HG02840 (cell line): ENCODE measurements at regions not wholly inside any gene's neighbourhood (a gene's known extent, or its start where the extent isn't known, plus 50 kb on each side); places are given as distances from the start of the nearest gene placed in this dataset.

Experiments used
- ATAC-seq: cut with Tn5 transposase; IDR thresholded peaks from one replicate; pipeline ENCODE4 v1.9.1; 2021; ENCODE audit warnings: mild to moderate bottlenecking, moderate library complexity, moderate number of reproducible peaks; ENCODE audit not compliant: unreplicated experiment, low FRiP score

DNA sequence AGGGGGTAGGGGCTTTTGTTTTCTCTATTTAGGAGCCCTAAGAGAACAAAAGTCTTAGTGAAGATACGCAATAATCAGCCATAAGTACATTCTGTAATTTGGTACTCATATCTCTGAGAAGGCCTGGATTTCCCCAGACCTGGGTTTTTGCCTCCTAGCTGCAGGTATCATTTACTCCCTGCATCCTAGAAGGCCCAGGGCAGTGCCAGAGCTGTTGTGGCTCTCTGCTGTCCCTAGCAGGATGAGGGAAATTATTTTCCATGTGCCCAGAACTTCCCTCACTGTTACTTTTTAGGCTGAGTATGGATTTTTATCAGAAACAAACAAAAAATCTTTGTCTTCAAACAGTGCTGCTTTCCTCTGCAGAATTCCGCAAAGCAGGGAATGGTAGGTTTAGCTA lies 192.5 kb upstream of the SYT1 start:
- no peak for ATAC-seq

DNA sequence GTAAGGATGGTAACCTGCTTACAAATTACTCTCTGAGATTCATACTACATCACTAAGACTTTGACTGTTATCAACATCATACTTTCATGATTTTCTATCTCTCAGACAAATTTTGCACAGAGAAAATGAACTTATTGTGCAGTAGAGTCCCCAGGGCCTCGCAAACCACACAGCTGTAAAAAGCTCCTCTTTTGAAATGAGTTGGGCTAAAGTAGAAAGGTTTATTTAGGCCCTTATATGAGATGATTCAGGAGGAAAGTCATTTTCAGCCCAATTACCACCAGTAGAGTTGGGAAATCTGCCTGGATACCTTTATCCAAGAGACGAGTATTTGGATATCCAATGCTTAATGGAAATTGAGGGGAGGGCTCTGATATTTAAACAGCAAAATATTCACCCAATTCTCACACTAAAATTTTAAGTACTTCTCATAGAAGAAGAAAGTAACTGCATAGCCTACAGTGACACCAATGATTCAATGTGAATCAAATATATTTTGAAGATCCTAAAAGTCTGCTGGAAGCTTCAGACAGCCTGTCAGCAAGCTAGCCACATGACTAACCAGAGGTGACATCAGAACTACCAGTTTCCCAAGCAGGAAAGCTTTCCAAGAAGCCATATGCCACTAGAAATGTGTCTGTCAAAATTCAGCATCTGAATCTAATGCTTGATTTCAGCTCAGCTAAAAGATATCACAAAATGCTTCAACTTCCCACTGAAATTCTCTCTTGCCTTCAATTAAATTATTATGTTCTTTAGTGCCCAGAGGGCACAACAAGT lies 190.1 kb upstream of the SYT1 start:
- ATAC-seq: no peak

DNA sequence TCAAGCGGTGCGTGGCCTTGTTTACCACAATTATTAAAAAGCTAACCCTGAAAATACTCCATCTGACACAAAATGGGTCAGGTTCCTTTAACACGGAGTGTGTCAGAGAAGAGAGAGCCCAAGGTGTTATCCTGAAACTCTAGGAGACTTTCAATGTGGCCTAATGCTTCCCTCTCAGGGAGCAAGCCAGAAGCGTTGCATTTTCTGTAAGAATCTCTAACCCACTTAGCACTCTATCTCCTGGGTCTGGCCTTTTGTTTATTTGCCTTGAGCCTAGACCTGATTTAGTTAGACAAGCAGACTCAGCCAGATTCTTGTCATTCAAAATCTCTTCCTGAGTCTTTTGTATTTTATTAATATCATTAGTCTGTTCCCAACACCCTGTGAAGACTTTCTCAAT lies 184.0 kb upstream of the SYT1 start:
- no peak for ATAC-seq

DNA sequence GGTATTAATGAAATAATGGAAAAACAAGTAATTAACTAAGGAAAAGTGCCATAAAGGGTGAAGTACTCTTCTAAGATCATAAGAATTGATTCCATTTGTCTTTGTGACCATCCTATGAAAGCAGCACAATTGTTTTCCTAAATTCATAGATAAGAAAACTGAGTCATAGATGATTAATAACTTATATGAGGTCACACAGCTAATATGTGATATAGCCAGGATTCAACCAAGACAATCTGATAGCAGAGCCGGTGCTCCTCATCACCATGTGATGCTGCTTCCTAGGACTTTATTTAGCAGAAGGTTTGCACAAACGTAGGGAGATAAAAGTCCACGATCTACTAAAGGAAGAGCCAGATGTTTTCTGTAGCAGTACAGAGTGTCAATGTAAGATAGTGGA lies 181.5 kb upstream of the SYT1 start:
- no peak for ATAC-seq

DNA sequence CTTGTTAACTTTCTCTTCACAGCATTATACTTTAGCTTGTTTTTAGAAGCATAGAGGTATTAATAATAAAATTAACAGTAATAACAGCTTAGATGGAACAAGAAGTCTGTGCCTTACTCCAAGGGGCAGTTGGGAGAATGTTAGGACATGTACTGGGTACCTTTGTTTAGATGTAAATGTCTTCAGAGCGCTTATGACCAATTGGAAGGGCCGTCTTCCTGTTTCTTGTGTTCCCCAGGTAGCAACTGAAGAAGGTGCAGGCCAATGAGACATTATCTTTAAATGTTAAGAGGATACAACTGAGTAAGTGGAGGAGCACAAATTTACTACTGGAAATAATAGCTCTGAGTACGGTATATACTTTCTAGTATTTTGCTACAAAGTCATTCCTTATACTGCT lies 180.9 kb upstream of the SYT1 start:
- no peak for ATAC-seq

DNA sequence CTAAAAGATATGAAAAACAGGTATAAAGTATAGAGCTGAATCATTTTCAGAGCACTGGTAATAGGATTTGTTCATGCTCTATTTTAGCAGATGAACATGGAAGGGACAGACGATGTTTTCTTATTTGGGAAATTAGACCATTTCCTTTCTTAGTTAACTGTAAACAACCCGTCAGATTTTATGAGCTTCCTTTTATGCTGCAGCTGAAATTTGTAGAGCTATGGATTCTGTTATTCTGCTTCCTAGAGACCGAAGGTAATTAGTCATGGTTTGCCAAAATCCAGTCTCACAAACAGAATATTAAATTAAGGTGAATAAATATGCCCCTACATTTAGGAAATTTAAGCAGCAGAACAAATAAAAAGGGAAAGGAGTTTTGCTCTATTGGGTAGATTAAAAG lies 180.2 kb upstream of the SYT1 start:
- ATAC-seq: no peak

DNA sequence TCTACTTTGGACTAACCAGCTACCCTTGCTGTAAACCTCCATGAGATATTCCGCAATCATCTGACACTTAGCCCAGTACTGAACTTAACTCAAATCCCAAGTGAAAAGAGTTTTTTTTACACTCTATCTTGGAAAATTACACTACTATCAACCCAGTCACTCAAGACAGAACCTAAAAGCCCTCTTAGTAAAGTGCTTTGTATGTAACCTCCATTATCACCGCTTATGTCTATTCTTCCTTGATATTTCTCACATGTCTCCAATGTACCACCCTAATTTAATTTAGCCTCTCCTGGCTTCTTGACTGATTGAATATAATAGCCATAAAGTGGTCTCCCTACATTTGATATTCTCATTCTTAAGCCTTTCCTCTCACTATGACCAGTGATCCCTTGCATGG lies 168.8 kb upstream of the SYT1 start:
- no peak for ATAC-seq

DNA sequence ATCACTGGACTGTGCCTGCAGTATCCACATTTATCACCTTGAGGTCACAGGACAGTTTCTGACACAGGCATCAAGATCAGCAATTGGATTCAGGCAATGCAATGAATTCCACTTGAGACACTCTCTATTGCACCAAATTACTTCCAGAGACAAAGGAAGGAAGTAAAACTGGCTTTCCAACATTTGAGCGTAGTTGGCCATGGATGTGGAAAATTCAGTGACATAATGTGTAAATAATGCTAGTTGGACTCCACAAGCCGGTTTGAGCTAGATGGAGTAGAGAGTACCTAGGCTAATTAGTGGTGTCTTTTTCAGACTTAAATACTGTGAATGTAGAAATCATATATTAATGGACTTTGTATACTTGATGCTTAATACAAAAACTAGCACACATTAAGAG lies 168.3 kb upstream of the SYT1 start:
- ATAC-seq: no peak

DNA sequence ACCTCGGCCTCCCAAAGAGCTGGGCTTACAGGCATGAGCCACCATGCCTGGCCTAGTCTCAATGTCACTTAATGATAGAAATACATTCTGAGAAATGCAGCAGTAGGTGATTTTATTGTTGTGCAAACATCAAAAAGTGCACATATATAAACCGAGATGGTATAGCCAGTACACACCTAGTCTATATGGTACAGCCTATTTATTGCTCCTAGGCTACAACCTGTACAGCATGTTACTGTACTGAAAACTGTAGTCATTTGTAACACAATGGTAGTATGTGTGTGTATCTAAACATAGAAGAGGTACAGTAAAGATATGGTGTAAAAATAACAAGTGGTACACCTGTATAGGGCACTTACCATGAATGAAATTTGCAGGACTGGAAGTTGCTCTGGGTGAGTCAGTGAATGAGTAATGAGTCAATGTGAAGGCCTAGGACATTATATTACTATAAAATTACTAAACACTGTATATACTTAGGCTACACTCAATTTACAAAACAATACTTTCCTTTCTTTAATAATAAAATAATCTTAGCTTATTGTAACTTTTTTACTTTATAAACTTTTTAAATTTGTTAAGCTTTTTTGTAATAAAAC lies 166.7 kb upstream of the SYT1 start:
- no peak for ATAC-seq

DNA sequence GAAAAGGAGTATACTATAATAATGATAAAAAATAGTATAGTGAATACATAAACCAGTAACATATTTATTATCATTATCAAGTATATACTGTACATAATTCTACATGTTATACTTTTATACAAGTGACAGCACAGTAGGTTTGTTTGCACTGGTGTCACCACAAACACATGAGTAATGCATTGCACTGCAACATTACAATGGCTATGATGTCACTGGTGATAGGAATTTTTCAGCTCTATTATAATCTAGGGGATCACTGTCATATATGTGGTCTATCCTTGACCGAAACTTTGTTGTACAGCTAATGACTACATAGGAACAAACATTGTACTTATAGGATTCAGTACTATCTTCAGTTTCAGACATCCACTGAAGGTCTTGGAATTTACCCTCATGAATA lies 165.8 kb upstream of the SYT1 start:
- no peak for ATAC-seq

DNA sequence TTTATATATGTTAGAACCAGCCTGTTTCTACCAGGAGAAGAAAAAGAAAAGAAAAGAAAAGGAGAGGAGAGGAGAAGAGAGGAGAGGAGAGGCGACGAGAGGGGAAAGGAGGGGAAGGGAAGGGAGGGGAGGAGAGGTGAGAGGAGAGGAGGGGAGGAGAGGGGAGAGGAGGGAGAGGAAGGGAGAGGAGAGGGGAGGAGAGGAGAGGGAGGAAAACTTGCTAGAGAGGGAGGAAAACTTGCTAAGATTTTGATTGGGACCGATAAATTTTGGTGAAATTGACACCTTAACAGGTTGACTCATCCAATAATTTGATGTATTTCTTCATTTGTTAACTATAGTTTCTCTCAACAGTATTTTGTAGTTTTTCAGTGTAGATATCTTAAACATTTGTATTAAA lies 164.0 kb upstream of the SYT1 start:
- no peak for ATAC-seq

DNA sequence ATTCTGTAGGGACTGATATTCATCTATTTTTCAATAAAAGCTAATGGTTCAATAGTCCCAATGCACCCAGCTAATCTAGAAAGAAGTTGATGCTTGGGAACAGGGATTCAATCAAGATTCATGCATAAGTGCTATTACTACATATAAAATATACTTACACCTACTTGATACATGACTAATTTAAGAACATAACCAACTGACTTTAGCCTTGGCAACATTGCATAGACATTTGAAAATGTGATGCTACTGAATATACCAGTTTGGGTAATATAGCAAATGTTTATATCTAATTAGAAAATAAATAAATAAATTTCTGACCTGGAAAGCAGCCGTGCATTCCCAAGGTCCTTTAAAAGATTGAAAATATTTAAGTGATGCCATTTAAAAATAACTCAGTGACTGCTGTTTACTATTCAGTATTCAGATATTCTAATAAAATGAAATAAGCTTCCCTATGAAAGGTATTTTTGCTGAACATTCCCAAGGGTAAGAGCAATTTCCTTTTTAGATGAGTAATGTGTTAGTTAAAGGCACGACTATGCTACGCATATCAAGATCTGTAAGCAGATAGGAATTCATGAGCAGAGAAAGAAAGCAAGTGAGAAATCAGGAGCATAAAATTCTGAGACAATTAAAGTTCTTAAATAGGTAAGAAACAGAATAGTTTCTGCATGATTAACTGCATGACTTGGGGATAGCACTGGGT lies 160.6 kb upstream of the SYT1 start:
- ATAC-seq: no peak

DNA sequence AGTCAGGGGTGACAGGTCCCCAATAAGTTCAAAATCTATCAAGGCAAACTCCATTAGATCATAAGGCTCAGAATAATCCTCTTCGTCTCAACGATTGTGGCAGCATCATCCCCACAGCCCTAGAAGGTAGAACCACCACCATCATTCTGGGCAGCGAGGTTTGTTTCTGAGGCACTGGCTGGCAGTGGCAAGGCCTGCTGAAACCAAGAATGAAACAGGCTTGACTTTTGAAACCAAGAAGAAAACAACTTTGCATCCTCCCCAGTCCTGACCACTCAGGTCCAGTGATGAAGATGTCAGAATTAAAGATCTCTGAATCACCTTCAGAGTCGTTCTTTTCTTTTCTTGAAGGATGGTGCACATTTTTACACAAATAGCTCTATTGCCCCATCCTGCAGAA lies 152.6 kb upstream of the SYT1 start:
- ATAC-seq: no peak

DNA sequence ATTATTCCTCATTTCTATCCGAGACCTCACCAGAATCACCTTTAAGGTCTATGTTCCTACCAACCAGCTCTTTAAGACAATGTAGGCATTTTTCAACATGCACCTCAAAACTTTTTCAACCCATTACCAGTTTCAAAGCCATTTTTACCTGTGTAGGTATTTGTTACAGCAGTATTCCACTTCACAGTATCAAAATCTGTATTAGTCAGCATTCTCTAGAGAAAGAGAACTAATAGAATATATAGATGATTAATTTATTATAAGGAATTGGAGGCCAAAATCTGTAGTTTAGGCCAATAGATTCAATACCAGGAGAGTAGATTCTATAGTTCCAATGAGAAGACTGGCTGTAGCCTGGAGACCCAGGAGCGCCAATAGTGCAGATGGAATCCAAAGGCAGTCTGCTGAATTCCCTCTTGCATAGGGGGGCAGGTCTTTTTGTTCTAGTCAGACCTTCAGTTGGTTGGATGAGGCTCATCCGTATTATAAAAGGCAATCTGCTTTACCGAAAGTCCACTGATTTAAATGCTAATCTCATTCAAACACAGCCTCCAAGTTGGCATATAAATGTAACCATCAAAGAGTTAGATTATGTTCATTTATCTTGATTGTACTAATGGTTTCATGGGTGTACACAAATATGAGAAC lies 151.6 kb upstream of the SYT1 start:
- no peak for ATAC-seq

DNA sequence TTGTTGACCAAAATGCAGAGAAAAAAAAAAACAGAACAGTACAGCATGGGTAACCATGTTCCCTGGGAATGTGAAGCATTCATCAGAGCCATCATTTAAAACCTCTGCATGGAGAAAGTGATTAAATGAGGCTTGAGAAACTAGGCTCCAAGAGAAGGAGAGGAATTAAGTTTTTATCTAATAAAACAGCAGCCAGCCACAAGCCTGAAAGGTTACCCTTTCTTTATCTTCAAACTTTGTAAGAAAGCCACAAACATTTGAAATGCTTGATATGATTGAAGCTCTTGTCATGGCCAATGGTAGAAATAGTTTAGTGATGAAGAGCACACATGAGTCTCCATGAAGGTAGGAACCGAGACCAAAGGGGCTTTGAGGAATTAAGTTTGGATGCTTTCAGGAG lies 144.9 kb upstream of the SYT1 start:
- ATAC-seq: no peak

DNA sequence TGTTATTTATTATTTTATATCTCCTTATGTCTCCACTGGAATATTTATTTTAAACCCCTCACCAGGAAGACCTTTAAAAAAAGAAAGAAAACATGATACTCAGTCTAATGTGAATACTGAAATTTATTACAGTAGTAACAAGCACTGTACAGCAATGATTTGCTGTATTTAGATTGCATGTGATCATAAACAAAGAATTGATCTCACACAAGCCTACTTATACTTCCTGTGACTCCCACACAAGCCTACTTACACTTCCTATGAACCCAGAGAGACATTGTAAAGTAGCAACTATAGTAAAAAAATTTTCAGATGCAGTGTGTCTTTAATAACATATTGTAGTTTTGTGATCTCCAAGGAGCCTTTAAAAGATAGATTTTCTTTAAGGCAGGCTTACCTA lies 142.7 kb upstream of the SYT1 start:
- ATAC-seq: no peak

DNA sequence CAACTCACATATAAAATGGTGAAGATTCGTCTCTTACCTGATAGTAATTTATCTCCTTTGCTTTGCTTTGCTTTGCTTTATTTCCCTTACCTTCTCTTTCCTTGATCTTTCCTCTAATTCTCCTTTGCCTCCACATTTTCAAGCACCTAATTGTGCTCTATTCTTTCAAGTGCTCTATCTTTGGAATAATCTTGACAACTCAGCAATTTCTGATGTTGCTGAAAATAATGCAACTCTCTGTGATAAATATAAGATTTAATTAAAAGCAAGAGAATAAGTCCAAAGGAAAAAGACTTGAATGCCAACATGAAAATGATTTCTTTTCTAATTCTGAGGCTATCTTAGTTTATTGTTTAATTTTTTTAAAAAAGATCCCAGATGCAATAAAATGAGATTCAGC lies 139.5 kb upstream of the SYT1 start:
- no peak for ATAC-seq

DNA sequence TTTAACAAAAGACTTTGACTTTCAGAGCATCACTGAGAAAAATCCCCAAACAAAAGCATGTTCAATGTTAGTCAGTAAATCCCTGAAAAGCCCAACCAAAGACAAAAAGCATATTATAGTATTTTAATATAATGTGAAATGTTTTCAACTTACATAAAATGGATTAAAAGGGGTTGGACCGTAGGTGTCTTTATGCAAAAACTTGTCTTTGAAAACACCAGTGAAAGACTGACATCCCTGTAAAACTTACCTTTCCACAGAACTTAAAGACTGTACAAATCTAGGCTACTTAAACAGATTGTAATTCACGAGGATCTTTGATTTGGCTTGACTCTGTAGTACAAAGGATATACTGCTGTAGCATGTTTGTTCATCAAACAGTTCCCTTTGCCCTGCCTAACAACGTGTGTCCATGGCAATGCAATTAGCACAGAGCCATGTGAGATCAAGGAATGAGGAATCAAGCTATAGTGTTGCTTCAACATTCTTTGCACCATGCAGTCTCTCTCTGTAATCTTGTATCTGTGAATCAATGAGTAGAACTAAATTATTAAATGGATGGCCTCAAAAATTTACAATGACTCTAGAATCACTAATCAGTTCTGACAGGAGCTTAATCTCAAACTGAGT lies 138.5 kb upstream of the SYT1 start:
- ATAC-seq: no peak

DNA sequence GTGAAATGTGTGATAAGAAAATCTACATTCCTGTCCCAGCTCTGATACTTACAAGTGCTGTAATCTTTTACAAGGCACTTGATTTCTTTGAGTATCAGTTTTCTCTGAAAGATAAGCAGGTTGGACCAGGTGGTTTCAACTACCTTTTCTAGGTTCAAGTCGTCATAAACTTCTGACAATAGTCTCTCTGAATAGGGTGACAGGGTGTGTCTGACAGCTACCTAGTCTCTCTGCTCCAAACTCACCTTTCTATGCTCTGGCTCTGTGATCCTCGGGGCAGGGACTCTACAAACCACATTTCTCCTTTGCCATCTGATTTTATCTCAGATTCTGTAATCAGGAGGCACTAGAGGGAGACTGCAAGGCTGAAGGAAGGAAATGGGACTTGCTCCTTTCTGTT lies 137.7 kb upstream of the SYT1 start:
- ATAC-seq: no peak

DNA sequence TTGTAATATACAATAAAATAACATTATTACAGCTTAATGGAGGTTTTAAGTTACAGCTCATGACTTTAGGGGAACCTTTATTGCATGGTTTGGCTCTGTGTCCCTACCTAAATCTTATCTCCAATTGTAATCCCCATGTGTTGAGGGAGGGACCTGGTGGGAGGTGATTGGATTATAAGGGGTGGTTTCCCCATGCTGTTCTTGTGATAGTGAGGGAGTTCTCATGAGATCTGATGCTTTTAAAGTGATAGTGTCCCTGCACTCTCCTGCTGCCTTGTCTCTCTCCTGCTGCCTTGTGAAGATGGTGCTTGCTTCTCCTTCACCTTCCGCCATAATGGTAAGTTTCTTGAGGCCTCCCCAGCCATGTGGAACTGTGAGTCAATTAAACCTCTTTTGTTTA lies 132.1 kb upstream of the SYT1 start:
- ATAC-seq: no peak

DNA sequence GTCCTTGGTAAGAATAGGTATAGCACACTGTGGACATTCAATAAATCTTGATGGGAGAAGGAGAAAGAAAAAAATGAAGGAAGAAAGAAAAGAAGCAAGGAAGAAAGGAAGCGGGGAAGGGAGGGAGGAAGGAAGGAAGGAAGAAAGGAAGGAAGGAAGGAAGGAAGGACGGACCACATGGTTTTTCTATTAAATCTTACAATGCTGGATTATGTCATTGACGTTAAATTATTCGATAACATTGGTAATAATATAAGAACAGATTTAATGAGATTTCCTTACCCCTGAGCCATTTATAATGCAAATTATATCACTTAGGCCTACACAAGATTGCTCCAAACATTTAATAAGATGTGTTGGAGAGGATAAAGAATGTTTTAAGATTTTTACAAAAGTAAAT lies 124.9 kb upstream of the SYT1 start:
- no peak for ATAC-seq
